Parathyroid adenoma (tissue), 2 donors: ENCODE measurements at regions not wholly inside any gene's neighbourhood (a gene's known extent, or its start where the extent isn't known, plus 50 kb on each side); places are given as distances from the start of the nearest gene placed in this dataset.
"Not testable (repeated sequence)": the region's sequence is repeated elsewhere in the genome, so short reads cannot be mapped to it uniquely, and the experiment has no call there.

ENCODE experiments used
- H2AFZ ChIP-seq: fragments of 300-600 bp; sonication (generic); one replicate; pipeline ENCODE4 v1.7.0; 2017; ENCODE audit warnings: antibody characterized with exemption, mild to moderate bottlenecking
- H3K27ac ChIP-seq: fragments of 300-600 bp; sonication (generic); one replicate; pipeline ENCODE4 v1.7.0; 2017
- H3K27me3 ChIP-seq: fragments of 300-600 bp; sonication (generic); one replicate; pipeline ENCODE4 v1.7.0; 2017; ENCODE audit warnings: low read length; ENCODE audit not compliant: control insufficient read depth, insufficient read depth
- H3K36me3 ChIP-seq: fragments of 300-600 bp; sonication (generic); one replicate; pipeline ENCODE4 v1.7.0; 2017; ENCODE audit warnings: low read length; ENCODE audit not compliant: control insufficient read depth, insufficient read depth
- H3K4me1 ChIP-seq: fragments of 300-600 bp; sonication (generic); one replicate; pipeline ENCODE4 v1.7.0; 2017; ENCODE audit warnings: control low read depth
- H3K4me2 ChIP-seq: fragments of 300-600 bp; sonication (generic); one replicate; pipeline ENCODE4 v1.7.0; 2017; ENCODE audit warnings: low read length
- H3K4me3 ChIP-seq: fragments of 300-600 bp; sonication (generic); one replicate; pipeline ENCODE4 v1.7.0; 2017; ENCODE audit warnings: low read depth, low read length
- H3K79me2 ChIP-seq: fragments of 300-600 bp; sonication (generic); one replicate; pipeline ENCODE4 v1.7.0; 2017; ENCODE audit warnings: control low read depth
- H3K9ac ChIP-seq: fragments of 300-600 bp; sonication (generic); one replicate; pipeline ENCODE4 v1.7.0; 2017; ENCODE audit warnings: mild to moderate bottlenecking
- H3K9me3 ChIP-seq: fragments of 300-600 bp; sonication (generic); one replicate; pipeline ENCODE4 v1.7.0; 2017; ENCODE audit warnings: low read length; ENCODE audit not compliant: control insufficient read depth
- CTCF ChIP-seq: fragments of 300-600 bp; sonication (generic); IDR thresholded peaks from one replicate; pipeline ENCODE4 v1.7.0; 2017; ENCODE audit warnings: antibody characterized with exemption, mild to moderate bottlenecking
- donor health status: primary hyperparathyroidism.

- no peak overlapping the region for H2AFZ ChIP-seq
- H3K27me3 ChIP-seq: no peaks in the 10 kb centered on the region
- no peaks in the 10 kb centered on the region for H3K36me3 ChIP-seq
- H3K4me3 ChIP-seq: no peak overlapping the region
- no peaks in the 10 kb centered on the region for H3K9me3 ChIP-seq
- H3K79me2 ChIP-seq: no peaks in the 10 kb centered on the region
- H3K4me2 ChIP-seq: no peak overlapping the region
- H3K4me1 ChIP-seq: no peaks in the 10 kb centered on the region
- TF ChIP-seq CTCF: no peak
- H3K9ac ChIP-seq: no peak overlapping the region
- no peak overlapping the region for H3K27ac ChIP-seq
These were observed 301.8 kb downstream of the MED10 start for GRCh38 chr5:6076341-6077239.

GRCh38 chr5:6072488-6072887 is 305.9 kb downstream of the MED10 start:
- not testable (repeated sequence) for H3K79me2 ChIP-seq, H3K4me1 ChIP-seq, H3K36me3 ChIP-seq, H2AFZ ChIP-seq, H3K9ac ChIP-seq, H3K4me3 ChIP-seq, H3K9me3 ChIP-seq, H3K4me2 ChIP-seq, H3K27me3 ChIP-seq, H3K27ac ChIP-seq

GRCh38 chr5:6069496-6070185 is 308.7 kb downstream of the MED10 start:
- H3K4me3 ChIP-seq: no peak overlapping the region
- H3K9ac ChIP-seq: no peak overlapping the region
- no peak overlapping the region for H2AFZ ChIP-seq
- TF ChIP-seq CTCF: no peak
- H3K36me3 ChIP-seq: no peaks in the 10 kb centered on the region
- H3K27me3 ChIP-seq: no peaks in the 10 kb centered on the region
- H3K4me2 ChIP-seq: no peak overlapping the region
- no peaks in the 10 kb centered on the region for H3K4me1 ChIP-seq
- H3K9me3 ChIP-seq: no peaks in the 10 kb centered on the region
- H3K27ac ChIP-seq: no peak overlapping the region
- H3K79me2 ChIP-seq: no peaks in the 10 kb centered on the region

- no peak overlapping the region for H2AFZ ChIP-seq
- no peaks in the 10 kb centered on the region for H3K4me1 ChIP-seq
- H3K9ac ChIP-seq: no peak overlapping the region
- TF ChIP-seq CTCF: no peak
- H3K4me3 ChIP-seq: no peak overlapping the region
- no peak overlapping the region for H3K4me2 ChIP-seq
- no peaks in the 10 kb centered on the region for H3K79me2 ChIP-seq
- H3K36me3 ChIP-seq: no peaks in the 10 kb centered on the region
- H3K27me3 ChIP-seq: no peaks in the 10 kb centered on the region
- H3K9me3 ChIP-seq: no peaks in the 10 kb centered on the region
- no peak overlapping the region for H3K27ac ChIP-seq
These were observed 312.3 kb downstream of the MED10 start for GRCh38 chr5:6066016-6066415.

- no peak overlapping the region for H3K27ac ChIP-seq
- no peaks in the 10 kb centered on the region for H3K27me3 ChIP-seq
- H3K4me2 ChIP-seq: no peak overlapping the region
- no peak overlapping the region for H3K4me3 ChIP-seq
- H2AFZ ChIP-seq: no peak overlapping the region
- no peak overlapping the region for H3K9ac ChIP-seq
- no peaks in the 10 kb centered on the region for H3K36me3 ChIP-seq
- H3K4me1 ChIP-seq: no peaks in the 10 kb centered on the region
- no peaks in the 10 kb centered on the region for H3K79me2 ChIP-seq
- H3K9me3 ChIP-seq: no peaks in the 10 kb centered on the region
- TF ChIP-seq CTCF: no peak
These were observed 319.1 kb downstream of the MED10 start for GRCh38 chr5:6059137-6059800.
